Peyer's patch (tissue), 4 donors: ENCODE measurements at regions not wholly inside any gene's neighbourhood (a gene's known extent, or its start where the extent isn't known, plus 50 kb on each side); places are given as distances from the start of the nearest gene placed in this dataset.

Experiments used
- DNase-seq, 3 donors: peaks; one replicate each; pipeline ENCODE4 v3.0.0-alpha.2; 2017 to 2019
- H3K27ac ChIP-seq, 4 donors: fragments of 200-600 bp; sonication (generic); one replicate each; pipeline ENCODE4 v1.5.1; 2016 to 2019
- H3K27me3 ChIP-seq, 2 donors: fragments of 200-600 bp; sonication (generic); one replicate each; pipeline ENCODE4 v1.5.1; 2019
- H3K36me3 ChIP-seq, 3 donors: fragments of 200-600 bp; sonication (generic); one replicate each; pipeline ENCODE4 v1.5.1; 2016 to 2019
- H3K4me1 ChIP-seq, 4 donors: fragments of 200-600 bp; sonication (generic); one replicate each; pipeline ENCODE4 v1.5.1; 2016 to 2019
- H3K4me3 ChIP-seq, 4 donors: fragments of 200-600 bp; sonication (generic); 1 replicate in 3 of 4; 2 replicates in 1 of 4; pipeline ENCODE4 v1.5.1; 2016 to 2019; ENCODE audit warnings: mild to moderate bottlenecking in 1 of 4
- H3K9me3 ChIP-seq, 4 donors: fragments of 200-600 bp; sonication (generic); one replicate each; pipeline ENCODE4 v1.5.1; 2016 to 2019; ENCODE audit warnings: mild to moderate bottlenecking in 1 of 4
- POLR2A ChIP-seq, 2 donors: fragments of 450-650 bp; IDR thresholded peaks; one replicate each; pipeline ENCODE4 v1.5.1; 2017; ENCODE audit warnings: antibody characterized with exemption in 2 of 2, mild to moderate bottlenecking in 2 of 2, moderate library complexity in 2 of 2
- TF ChIP-seq, protein P1 (sequence below), 6 experiments: fragments of 450-650 bp in 4 of 6; fragments of 200-600 bp in 2 of 6; sonication (generic) in 1 of 6; IDR thresholded peaks; one replicate each; pipeline ENCODE4 v1.5.1; 2017 to 2019; ENCODE audit warnings: antibody characterized with exemption in 6 of 6, mild to moderate bottlenecking in 3 of 6, moderate library complexity in 1 of 6

DNA sequence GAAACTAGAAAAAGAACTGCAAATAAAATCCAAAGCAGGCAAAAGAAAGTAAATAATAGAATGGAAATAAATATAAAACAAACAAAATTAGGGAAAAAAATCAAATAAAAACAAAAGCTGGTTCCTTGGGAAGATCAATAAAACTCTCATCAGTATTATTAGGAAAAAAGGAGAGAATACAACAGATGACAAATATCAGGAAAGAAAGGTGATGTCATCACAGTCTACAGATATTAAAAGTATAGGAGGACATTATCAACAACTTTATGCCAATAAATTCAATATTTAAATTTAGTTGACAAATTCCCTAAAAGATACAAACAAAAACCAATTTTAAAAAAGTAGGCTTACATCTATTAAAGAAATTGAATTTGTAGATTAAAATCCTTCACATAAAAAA, 107.4 kb upstream of the FOXN3 start:
- Histone ChIP-seq H3K4me3 (no peak overlapping the region), H3K27ac (no peak overlapping the region), H3K4me1 (no peaks in the 10 kb centered on the region), H3K36me3 (no peaks in the 10 kb centered on the region), H3K27me3 (no peaks in the 10 kb centered on the region), H3K9me3 (peaks cover 0 to 5% (median 0%) of the 10 kb centered on the region in 4 donors)
- DNase-seq = no peak
- no peak for TF ChIP-seq POLR2A (IDR thresholded peaks at IDR 0.05)
- TF ChIP-seq, protein P1, sequence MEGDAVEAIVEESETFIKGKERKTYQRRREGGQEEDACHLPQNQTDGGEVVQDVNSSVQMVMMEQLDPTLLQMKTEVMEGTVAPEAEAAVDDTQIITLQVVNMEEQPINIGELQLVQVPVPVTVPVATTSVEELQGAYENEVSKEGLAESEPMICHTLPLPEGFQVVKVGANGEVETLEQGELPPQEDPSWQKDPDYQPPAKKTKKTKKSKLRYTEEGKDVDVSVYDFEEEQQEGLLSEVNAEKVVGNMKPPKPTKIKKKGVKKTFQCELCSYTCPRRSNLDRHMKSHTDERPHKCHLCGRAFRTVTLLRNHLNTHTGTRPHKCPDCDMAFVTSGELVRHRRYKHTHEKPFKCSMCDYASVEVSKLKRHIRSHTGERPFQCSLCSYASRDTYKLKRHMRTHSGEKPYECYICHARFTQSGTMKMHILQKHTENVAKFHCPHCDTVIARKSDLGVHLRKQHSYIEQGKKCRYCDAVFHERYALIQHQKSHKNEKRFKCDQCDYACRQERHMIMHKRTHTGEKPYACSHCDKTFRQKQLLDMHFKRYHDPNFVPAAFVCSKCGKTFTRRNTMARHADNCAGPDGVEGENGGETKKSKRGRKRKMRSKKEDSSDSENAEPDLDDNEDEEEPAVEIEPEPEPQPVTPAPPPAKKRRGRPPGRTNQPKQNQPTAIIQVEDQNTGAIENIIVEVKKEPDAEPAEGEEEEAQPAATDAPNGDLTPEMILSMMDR (IDR thresholded peaks at IDR 0.05) = no peak

DNA sequence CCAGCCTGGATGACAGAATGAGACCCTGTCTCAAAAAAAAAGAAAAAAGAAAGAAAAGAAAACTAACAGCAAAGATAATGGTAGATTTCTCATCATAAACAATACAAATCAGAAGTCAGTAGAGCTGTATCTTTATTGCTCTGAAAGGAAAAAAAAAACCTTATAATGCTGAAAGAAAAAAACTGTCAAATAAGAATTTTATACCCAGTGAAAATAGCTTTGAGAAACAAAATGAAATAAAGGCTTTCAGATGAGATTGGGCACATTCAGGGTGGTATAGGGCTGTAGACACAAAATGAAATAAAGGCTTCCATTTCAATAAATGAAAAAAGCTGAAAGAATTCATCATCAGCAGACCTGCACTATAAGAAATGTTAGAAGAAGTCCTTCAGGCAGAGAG, 105.0 kb upstream of the FOXN3 start:
- TF ChIP-seq POLR2A (IDR thresholded peaks at IDR 0.05) = no peak
- TF ChIP-seq, protein P1 (IDR thresholded peaks at IDR 0.05) = no peak
- H3K36me3 ChIP-seq = no peaks in the 10 kb centered on the region
- no peak overlapping the region for H3K27ac ChIP-seq
- no peak overlapping the region for H3K4me3 ChIP-seq
- H3K27me3 ChIP-seq = no peaks in the 10 kb centered on the region
- H3K9me3 ChIP-seq = peaks cover 0 to 5% (median 0%) of the 10 kb centered on the region in 4 donors
- DNase-seq = no peak
- no peaks in the 10 kb centered on the region for H3K4me1 ChIP-seq

DNA sequence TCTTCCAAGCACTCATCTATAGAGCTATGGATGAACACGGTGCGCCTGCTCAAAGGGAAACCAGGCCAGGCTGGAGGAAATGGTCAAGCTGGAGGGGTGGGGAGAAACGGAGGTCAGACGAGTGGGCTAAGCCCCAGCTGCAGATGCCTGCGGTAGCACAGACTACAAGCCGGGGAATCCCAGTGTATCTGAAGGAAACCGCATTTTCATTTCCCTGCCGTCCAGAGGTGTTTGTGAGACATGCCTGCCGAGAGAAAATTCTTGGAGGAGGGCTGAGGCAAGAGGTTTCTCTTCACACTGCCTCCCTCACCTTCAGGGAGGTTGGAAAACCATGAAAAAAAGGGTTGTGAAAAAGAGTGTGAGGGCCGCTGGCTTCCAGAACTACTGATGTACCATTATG, 102.0 kb upstream of the FOXN3 start:
- Histone ChIP-seq H3K4me1 (no peaks in the 10 kb centered on the region), H3K36me3 (no peaks in the 10 kb centered on the region), H3K4me3 (no peak overlapping the region), H3K27ac (no peak overlapping the region), H3K9me3 (peaks cover 0 to 5% (median 0%) of the 10 kb centered on the region in 4 donors), H3K27me3 (no peaks in the 10 kb centered on the region)
- TF ChIP-seq, protein P1 (IDR thresholded peaks at IDR 0.05) = no peak
- no peak for TF ChIP-seq POLR2A (IDR thresholded peaks at IDR 0.05)
- no peak for DNase-seq

DNA sequence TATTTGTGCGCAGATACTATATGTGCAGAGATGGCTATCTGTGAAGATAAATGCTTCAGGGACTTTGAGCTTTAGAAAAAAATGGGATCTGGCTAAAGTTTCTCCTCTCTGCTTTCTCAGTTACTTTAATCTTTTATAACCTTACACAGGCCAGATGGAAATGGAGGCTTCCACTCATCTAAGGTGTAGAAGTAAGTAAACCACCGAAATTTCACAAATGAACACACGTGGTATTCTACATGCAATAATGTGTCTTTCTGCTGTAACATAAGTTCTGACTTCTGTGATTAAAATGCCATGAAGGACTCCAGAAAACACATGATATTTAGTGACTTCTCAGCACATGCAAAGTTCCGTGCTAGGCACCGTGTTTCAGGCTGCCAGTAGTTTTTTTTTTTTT, 99.1 kb upstream of the FOXN3 start:
- Histone ChIP-seq H3K9me3 (no peaks in the 10 kb centered on the region), H3K36me3 (no peaks in the 10 kb centered on the region), H3K27ac (no peak overlapping the region), H3K4me1 (no peaks in the 10 kb centered on the region), H3K4me3 (no peak overlapping the region), H3K27me3 (no peaks in the 10 kb centered on the region)
- DNase-seq = no peak
- TF ChIP-seq POLR2A (IDR thresholded peaks at IDR 0.05) = no peak
- TF ChIP-seq, protein P1 (IDR thresholded peaks at IDR 0.05) = no peak

DNA sequence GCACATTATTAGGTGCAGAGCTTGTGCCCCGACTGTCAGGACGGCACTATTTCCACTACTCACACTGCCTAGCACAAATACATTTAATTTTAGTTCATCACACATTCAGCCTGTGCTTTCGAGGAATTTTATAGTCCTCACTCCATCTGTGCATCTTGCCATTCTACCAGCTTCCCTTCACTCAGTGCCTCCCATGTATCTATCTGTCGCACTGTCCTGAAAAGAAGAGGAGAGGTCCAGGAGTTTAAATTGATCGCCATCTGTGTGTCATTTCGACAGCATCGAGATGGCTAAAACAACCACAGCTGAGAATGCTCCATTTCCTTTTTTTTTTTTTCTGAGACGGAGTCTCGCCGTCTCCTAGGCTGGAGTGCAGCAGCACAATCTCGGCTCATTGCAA, 97.6 kb upstream of the FOXN3 start:
- Histone ChIP-seq H3K27me3 (no peaks in the 10 kb centered on the region), H3K4me1 (peaks cover 0 to 6% (median 2%) of the 10 kb centered on the region in 4 donors)
- TF ChIP-seq, protein P1 (IDR thresholded peaks at IDR 0.05) = no peak
- TF ChIP-seq POLR2A (IDR thresholded peaks at IDR 0.05) = no peak

DNA sequence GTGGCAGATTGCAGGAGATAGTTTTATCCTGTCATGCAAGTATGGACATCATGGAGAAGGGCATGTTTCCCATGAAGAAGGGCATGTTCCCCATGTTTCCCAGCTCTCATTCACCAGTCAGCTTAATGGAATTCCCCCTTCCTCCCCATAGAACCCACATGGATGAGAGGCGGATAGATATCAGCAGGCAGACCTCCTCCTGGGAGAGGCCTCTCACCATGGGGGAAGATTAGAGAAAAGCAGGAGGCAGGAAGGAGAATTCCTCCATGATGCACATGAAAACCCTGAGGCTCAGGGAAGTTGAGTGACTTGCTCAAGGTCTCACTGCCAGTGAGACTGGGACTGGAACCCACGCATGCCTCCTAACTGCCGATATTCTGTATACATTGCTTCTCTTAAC, 92.9 kb upstream of the FOXN3 start:
- Histone ChIP-seq H3K4me3 (no peak overlapping the region), H3K27ac (peak overlapping the region in 2 of 4 donors; percentile 8 to 55), H3K36me3 (no peaks in the 10 kb centered on the region), H3K27me3 (no peaks in the 10 kb centered on the region), H3K4me1 (peaks cover 0 to 13% (median 5%) of the 10 kb centered on the region in 4 donors), H3K9me3 (no peaks in the 10 kb centered on the region)
- TF ChIP-seq, protein P1 (IDR thresholded peaks at IDR 0.05) = no peak
- no peak for TF ChIP-seq POLR2A (IDR thresholded peaks at IDR 0.05)
- no peak for DNase-seq

More for the DNA sequence above, 97.6 kb upstream of the FOXN3 start:
- no peak overlapping the region for H3K4me3 ChIP-seq
- H3K9me3 ChIP-seq = no peaks in the 10 kb centered on the region
- H3K27ac ChIP-seq = no peak overlapping the region
- H3K36me3 ChIP-seq = no peaks in the 10 kb centered on the region
- no peak for DNase-seq
